K562 (cell line): ENCODE measurements at regions not wholly inside any gene's neighbourhood (a gene's known extent, or its start where the extent isn't known, plus 50 kb on each side); places are given as distances from the start of the nearest gene placed in this dataset.

ENCODE experiments used
- ATAC-seq: fragments of 200-7000 bp; cut with Tn5 transposase; 3 replicates; pipeline ENCODE4 v1.9.1; 2020; ENCODE audit warnings: moderate library complexity
- BruUV-seq: library from RNA; stranded (reverse); fragments of 400-500 nt; replicated peaks from 2 replicates; lab custom pipeline; 2021; lab: Mats Ljungman, UMichigan
- CTCF ChIA-PET: fragments of 300-600 bp; formaldehyde crosslinking; extraction: SDS; loops from one replicate; lab custom pipeline; 2021; ENCODE audit warnings: low intra/inter-chr PET ratio; lab: Yijun Ruan, JAX
- POLR2A ChIA-PET: fragments of 300-600, 350-650 bp; sonication (Branson Sonifier 250); formaldehyde crosslinking; extraction: SDS; loops from one replicate; lab custom pipeline; 2021; ENCODE audit warnings: antibody characterized with exemption, inconsistent platforms; lab: Yijun Ruan, JAX
- DNase-seq, 4 experiments: peaks; one replicate each; pipeline versions ENCODE4 v3.0.0 to v3.0.0-alpha.2; 2011 to 2018; ENCODE audit warnings: low spot score in 3 of 4, mixed read lengths in 3 of 4; ENCODE audit errors: extremely low read depth in 1 of 4
- FAIRE-seq: peaks from 2 replicates; lab custom pipeline; 2011; peaks lifted over from hg19 to GRCh38; lab: Jason Lieb, UNC
- H2AFZ ChIP-seq: 2 replicates; pipeline ENCODE4 v1.6.0; 2011; ENCODE audit warnings: low read depth, low read length, control low read depth, inconsistent platforms
- H3K27ac ChIP-seq: fragments of 200-600 bp; 3 replicates; pipeline ENCODE4 v1.8.0; 2011; ENCODE audit warnings: low read depth, mild to moderate bottlenecking, control low read depth, inconsistent platforms, low read length, moderate library complexity, mixed read lengths; ENCODE audit errors: extremely low read depth
- H3K27me3 ChIP-seq, 2 experiments: fragments of 300-600 bp in 1 of 2; 2 replicates in 1 of 2; 3 replicates in 1 of 2; pipeline versions ENCODE4 v1.6.0 to v1.8.0; 2011; ENCODE audit warnings: inconsistent platforms in 2 of 2, low read length in 2 of 2, mild to moderate bottlenecking in 1 of 2, mixed read lengths in 1 of 2, moderate library complexity in 1 of 2; ENCODE audit not compliant: control insufficient read depth in 2 of 2, insufficient read depth in 2 of 2
- H3K36me3 ChIP-seq: fragments of 300-600 bp; 3 replicates; pipeline ENCODE4 v1.8.0; 2011; ENCODE audit warnings: mild to moderate bottlenecking, low read length, inconsistent platforms; ENCODE audit not compliant: control insufficient read depth, insufficient read depth
- H3K4me1 ChIP-seq, 2 experiments: fragments of 200-600 bp in 1 of 2; replicated peaks in 1 of 2; 2 replicates in 1 of 2; 3 replicates in 1 of 2; pipeline versions ENCODE4 v1.5.1 to v1.8.0; 2011; ENCODE audit warnings: inconsistent platforms in 2 of 2, low read length in 2 of 2, mild to moderate bottlenecking in 1 of 2, mixed read lengths in 1 of 2, moderate library complexity in 1 of 2; ENCODE audit not compliant: control insufficient read depth in 2 of 2, insufficient read depth in 2 of 2
- H3K4me2 ChIP-seq: 2 replicates; pipeline ENCODE4 v1.6.1; 2011; ENCODE audit warnings: low read length, control low read depth, inconsistent platforms, mixed read lengths; ENCODE audit not compliant: insufficient read depth
- H3K4me3 ChIP-seq: fragments of 200-600 bp; sonication (generic), shearing (Covaris generic); 2 replicates; pipeline ENCODE4 v1.5.1; 2016; ENCODE audit warnings: control low read depth, inconsistent platforms
- H3K79me2 ChIP-seq: fragments of 200-600 bp; 3 replicates; pipeline ENCODE4 v1.8.0; 2011; ENCODE audit warnings: low read length, inconsistent platforms; ENCODE audit not compliant: control insufficient read depth, insufficient read depth
- H3K9ac ChIP-seq, 2 experiments: 2 replicates each; pipeline versions ENCODE4 v1.6.0 to v1.6.1; 2011; ENCODE audit warnings: low read depth in 2 of 2, low read length in 2 of 2, control low read depth in 1 of 2, inconsistent platforms in 1 of 2, mild to moderate bottlenecking in 1 of 2, mixed read lengths in 1 of 2; ENCODE audit not compliant: insufficient read depth in 1 of 2
- H3K9me1 ChIP-seq: one replicate; pipeline ENCODE4 v1.6.0; 2011; ENCODE audit warnings: inconsistent platforms, mild to moderate bottlenecking, low read length, moderate library complexity; ENCODE audit not compliant: control insufficient read depth, insufficient read depth
- H3K9me3 ChIP-seq: replicated peaks from 2 replicates; pipeline ENCODE4 v1.5.1; 2011; ENCODE audit warnings: low read depth, low read length, inconsistent platforms; ENCODE audit not compliant: control insufficient read depth, insufficient read depth
- H4K20me1 ChIP-seq: replicated peaks from 2 replicates; pipeline ENCODE4 v1.6.1; 2011; ENCODE audit warnings: low read length, inconsistent platforms, mixed read lengths; ENCODE audit not compliant: control insufficient read depth, insufficient read depth
- PYGO2 ChIP-seq: fragments of 450-650 bp; IDR thresholded peaks from 2 replicates; pipeline ENCODE4 v1.6.1; 2016; ENCODE audit warnings: mild to moderate bottlenecking, missing genetic modification characterization, moderate library complexity, missing compliant biosample characterization
- REST ChIP-seq, 2 experiments: fragments of 450-650 bp; formaldehyde crosslinking in 1 of 2; IDR thresholded peaks; 2 replicates each; pipeline versions ENCODE4 v1.4.0 to v1.6.1; 2014 to 2020; ENCODE audit warnings: mild to moderate bottlenecking in 2 of 2, borderline replicate concordance in 1 of 2, low read depth in 1 of 2
- ZNF592 ChIP-seq: fragments of 450-650 bp; IDR thresholded peaks from 2 replicates; pipeline ENCODE4 v1.6.1; 2017; ENCODE audit warnings: antibody characterized with exemption, mild to moderate bottlenecking
- WGBS: fragments of 100-300 bp; shearing (Covaris generic); methylation state at CpG from one replicate; pipeline ENCODE4 v1.1.6; 2016; ENCODE audit warnings: low coverage, mixed read lengths; ENCODE audit not compliant: insufficient coverage; ENCODE audit errors: missing lambda C conversion rate; 5-methylcytosine and 5-hydroxymethylcytosine counted together
- in situ Hi-C: fragments of 300-500 bp; cut with MboI; formaldehyde crosslinking; loops from 4 replicates; pipeline ENCODE4 v1.15.0; 2018; ENCODE audit warnings: inconsistent platforms, mixed read lengths
- intact Hi-C: fragments of 100-400 bp; cut with micrococcal nuclease; formaldehyde crosslinking; loops from 2 replicates; pipeline ENCODE4 v1.14.2; 2022

- TF ChIP-seq ZNF592 = no peak
These were observed 220.3 kb upstream of the MON1B start (continued) for GRCh38 chr16:76970745-76971099.

GRCh38 chr16:76976101-76976500 lies 214.9 kb upstream of the MON1B start:
- Histone ChIP-seq H3K9me3 (no peaks in the 10 kb centered on the region; the same call in 1 of the 2 replicates), H3K9me1 (no peaks in the 10 kb centered on the region), H3K79me2 (no peaks in the 10 kb centered on the region), H4K20me1 (no peaks in the 10 kb centered on the region), H3K4me1 (no peaks in the 10 kb centered on the region), H3K36me3 (no peaks in the 10 kb centered on the region), H2AFZ (no peak overlapping the region), H3K27me3 (no peaks in the 10 kb centered on the region), H3K27ac (no peak overlapping the region), H3K9ac (no peak overlapping the region), H3K4me2 (no peak overlapping the region), H3K4me3 (no peak overlapping the region)
- no TSS peak for BruUV-seq
- POLR2A ChIA-PET = no interaction called here
- ATAC-seq (no peak), FAIRE-seq (no peak), DNase-seq (no peak)
- 0% methylated on average over 3 of the region's 3 CpGs for WGBS
- intact Hi-C loops = no loop called here
- CTCF ChIA-PET = no interaction called here
- in situ Hi-C loops = no loop called here
- TF ChIP-seq PYGO2 (tag) = no peak
- TF ChIP-seq ZNF592 = no peak
- TF ChIP-seq REST (IDR thresholded peaks at IDR 0.05; ENCODE audit: borderline replicate concordance) = no peak
- TF ChIP-seq REST (CRISPR knock-in tag; IDR thresholded peaks at IDR 0.05; ENCODE audit: low read depth) = no peak
